ENCODE measurements at regions not wholly inside any gene's neighbourhood (a gene's known extent, or its start where the extent isn't known, plus 50 kb on each side); places are given as distances from the start of the nearest gene placed in this dataset.

DNA sequence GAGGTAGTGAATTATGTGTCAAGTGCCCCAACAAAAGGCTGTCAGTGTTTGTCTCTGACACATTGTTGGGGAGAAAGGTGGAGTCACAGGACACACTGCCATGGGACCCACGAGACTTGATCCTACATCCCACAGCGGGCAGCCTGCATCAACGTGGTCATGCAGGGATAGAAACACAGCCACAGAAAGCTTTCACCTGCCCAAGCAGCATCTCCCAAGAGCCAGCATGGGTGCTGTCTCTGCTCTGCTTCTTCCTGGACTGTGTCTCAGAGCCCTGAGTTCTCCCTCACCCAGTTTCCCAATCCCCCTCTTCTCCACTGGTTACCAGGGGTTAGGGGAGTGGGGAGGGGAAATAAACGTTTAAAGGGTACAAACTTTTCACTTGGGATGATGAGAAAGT lies 97.2 kb downstream of the VPREB1 start:
- H3K27me3 ChIP-seq (ENCODE audit: control insufficient read depth, insufficient read depth, low read length) = peaks cover 4% of the 10 kb centered on the region

DNA sequence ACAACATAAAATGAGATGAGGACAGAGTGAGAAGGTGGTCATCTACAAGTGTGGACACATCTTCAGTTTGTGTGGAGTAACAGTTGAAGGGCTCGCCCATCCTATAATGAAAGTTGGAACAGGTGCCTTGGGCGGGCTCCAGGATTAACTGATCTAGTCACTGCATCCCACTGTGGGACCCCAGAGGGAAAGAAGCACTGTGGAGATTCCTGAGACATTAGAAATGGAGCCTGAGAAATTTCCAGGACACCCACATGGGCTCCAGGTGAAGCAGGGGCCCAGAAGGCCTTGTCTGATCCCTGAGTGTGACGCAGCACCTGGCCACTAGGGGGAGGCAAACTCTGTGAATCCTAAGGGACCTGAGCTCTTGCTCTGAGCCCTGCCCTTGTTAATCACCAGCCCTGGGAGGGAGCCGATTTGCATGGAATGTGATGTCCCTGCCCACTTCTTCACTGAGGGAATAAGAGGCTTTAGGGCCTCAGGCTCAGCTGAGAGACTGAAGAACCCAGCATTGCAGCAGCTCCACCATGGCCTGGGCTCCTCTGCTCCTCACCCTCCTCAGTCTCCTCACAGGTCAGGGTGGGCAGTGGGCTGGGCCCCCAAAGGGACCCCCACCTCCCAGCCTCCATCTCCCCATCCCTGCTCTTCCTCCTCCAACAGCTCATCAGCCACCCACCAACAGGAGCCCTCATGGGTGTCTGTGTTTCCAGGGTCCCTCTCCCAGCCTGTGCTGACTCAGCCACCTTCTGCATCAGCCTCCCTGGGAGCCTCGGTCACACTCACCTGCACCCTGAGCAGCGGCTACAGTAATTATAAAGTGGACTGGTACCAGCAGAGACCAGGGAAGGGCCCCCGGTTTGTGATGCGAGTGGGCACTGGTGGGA lies 98.4 kb downstream of the VPREB1 start:
- DNase-seq (ENCODE audit: low read depth) = peak; percentile 26

More for the DNA sequence above, 97.2 kb downstream of the VPREB1 start:
- no peak for DNase-seq (ENCODE audit: low read depth)
- no peak overlapping the region for H3K4me3 ChIP-seq (ENCODE audit: low read depth, low read length)
- TF ChIP-seq CTCF (IDR thresholded peaks at IDR 0.05; ENCODE audit: insufficient read depth, low read length, poor library complexity, severe bottlenecking) = no peak
- no peaks in the 10 kb centered on the region for H3K36me3 ChIP-seq (ENCODE audit: control insufficient read depth, insufficient read depth, low read length)

GRCh38 chr22:22343581-22344296 lies 99.2 kb downstream of the VPREB1 start:
- DNase-seq (ENCODE audit: low read depth) = no peak
- H3K36me3 ChIP-seq (ENCODE audit: control insufficient read depth, insufficient read depth, low read length) = no peaks in the 10 kb centered on the region
- peaks cover 12% of the 10 kb centered on the region for H3K27me3 ChIP-seq (ENCODE audit: control insufficient read depth, insufficient read depth, low read length)
- TF ChIP-seq CTCF (IDR thresholded peaks at IDR 0.05; ENCODE audit: insufficient read depth, low read length, poor library complexity, severe bottlenecking) = no peak
- no peak overlapping the region for H3K4me3 ChIP-seq (ENCODE audit: low read depth, low read length)

More for the DNA sequence above, 98.4 kb downstream of the VPREB1 start:
- peak; percentile 93 for TF ChIP-seq CTCF (IDR thresholded peaks at IDR 0.05; ENCODE audit: insufficient read depth, low read length, poor library complexity, severe bottlenecking)
- Histone ChIP-seq H3K36me3 (ENCODE audit: control insufficient read depth, insufficient read depth, low read length) (no peaks in the 10 kb centered on the region), H3K4me3 (ENCODE audit: low read depth, low read length) (no peak overlapping the region), H3K27me3 (ENCODE audit: control insufficient read depth, insufficient read depth, low read length) (peaks cover 9% of the 10 kb centered on the region)

DNA sequence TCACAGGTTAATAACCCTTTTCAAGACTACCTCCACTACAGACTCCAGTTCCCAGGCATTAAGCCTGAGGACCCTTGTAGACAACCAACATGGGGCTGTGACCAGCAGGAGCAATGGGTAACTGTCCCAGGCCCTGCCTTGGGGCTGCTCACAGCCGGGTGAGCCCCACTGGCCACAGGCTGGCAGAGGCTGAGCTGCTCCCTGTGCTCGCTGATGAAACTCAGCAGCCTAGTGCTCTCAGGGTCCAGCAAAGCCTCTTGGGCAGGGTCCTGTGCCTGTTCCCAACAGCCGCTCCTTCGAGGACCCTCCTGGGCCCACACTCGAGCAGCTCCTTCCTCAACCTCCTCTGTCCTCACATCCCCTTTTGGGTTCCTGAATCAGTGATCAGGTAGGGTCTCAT lies 99.8 kb downstream of the VPREB1 start:
- no peak for DNase-seq (ENCODE audit: low read depth)
- peaks cover 12% of the 10 kb centered on the region for H3K27me3 ChIP-seq (ENCODE audit: control insufficient read depth, insufficient read depth, low read length)
- TF ChIP-seq CTCF (IDR thresholded peaks at IDR 0.05; ENCODE audit: insufficient read depth, low read length, poor library complexity, severe bottlenecking) = no peak
- no peaks in the 10 kb centered on the region for H3K36me3 ChIP-seq (ENCODE audit: control insufficient read depth, insufficient read depth, low read length)
- H3K4me3 ChIP-seq (ENCODE audit: low read depth, low read length) = no peak overlapping the region

DNA sequence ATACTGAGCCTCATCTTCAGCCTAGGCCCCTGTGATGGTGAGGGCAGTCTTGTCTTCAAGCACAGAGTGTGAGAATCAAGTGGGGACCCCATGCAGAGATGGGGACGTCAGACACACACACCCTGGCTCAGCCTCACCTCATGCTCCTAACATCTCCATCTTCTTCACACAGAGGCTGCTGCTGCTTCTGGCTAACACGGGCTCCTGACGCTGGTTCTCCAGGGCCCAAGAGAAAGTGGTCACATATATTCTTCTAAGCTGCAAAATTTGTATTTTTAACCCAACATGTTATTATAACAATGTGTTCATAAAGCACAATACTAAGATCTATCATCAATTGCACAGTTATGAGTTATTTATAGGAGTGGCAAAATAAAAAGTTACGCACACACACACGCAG lies 101.2 kb downstream of the VPREB1 start:
- H3K36me3 ChIP-seq (ENCODE audit: control insufficient read depth, insufficient read depth, low read length) = no peaks in the 10 kb centered on the region
- peaks cover 12% of the 10 kb centered on the region for H3K27me3 ChIP-seq (ENCODE audit: control insufficient read depth, insufficient read depth, low read length)
- H3K4me3 ChIP-seq (ENCODE audit: low read depth, low read length) = no peak overlapping the region
- DNase-seq (ENCODE audit: low read depth) = no peak
- no peak for TF ChIP-seq CTCF (IDR thresholded peaks at IDR 0.05; ENCODE audit: insufficient read depth, low read length, poor library complexity, severe bottlenecking)

All from kidney epithelial cell (primary cell).